Dedifferentiated amniotic fluid mesenchymal stem cell (primary cell): ENCODE measurements at regions not wholly inside any gene's neighbourhood (a gene's known extent, or its start where the extent isn't known, plus 50 kb on each side); places are given as distances from the start of the nearest gene placed in this dataset.
A peak's percentile ranks its signal among the peaks of the same experiment; 100 is the strongest.
"Not testable (repeated sequence)": the region's sequence is repeated elsewhere in the genome, so short reads cannot be mapped to it uniquely, and the experiment has no call there.

ENCODE experiments used
- DNase-seq: peaks from one replicate; pipeline ENCODE4 v3.0.0-alpha.2; 2016; ENCODE audit errors: extremely low spot score

GRCh38 chr3:177476495-177476894, 279.2 kb upstream of the TBL1XR1 start:
- no peak for DNase-seq

DNA sequence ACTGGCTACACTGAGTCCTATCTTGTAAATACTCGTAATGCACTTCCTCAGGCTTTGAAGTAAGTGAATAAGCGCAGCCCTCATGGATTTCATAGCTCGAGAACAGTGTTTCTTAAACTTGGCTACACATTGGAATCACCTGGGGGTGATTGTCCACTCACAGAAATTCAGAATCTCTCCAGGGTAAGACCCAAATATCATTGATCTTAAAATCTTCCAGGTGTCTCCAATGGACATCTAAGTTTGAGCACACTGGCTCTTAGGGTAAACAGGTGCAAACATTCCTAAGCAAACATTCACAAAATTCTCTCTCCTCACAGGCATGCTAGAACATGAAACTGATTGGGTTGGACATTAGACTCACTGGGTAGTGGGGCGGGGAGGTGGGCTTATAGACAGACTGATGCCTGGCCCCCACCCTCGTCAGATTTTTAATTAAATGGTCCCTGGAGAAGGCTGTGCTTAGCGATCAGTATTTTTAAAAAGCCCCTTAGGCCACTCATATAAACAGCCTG, 279.7 kb upstream of the TBL1XR1 start:
- DNase-seq, result no peak

DNA sequence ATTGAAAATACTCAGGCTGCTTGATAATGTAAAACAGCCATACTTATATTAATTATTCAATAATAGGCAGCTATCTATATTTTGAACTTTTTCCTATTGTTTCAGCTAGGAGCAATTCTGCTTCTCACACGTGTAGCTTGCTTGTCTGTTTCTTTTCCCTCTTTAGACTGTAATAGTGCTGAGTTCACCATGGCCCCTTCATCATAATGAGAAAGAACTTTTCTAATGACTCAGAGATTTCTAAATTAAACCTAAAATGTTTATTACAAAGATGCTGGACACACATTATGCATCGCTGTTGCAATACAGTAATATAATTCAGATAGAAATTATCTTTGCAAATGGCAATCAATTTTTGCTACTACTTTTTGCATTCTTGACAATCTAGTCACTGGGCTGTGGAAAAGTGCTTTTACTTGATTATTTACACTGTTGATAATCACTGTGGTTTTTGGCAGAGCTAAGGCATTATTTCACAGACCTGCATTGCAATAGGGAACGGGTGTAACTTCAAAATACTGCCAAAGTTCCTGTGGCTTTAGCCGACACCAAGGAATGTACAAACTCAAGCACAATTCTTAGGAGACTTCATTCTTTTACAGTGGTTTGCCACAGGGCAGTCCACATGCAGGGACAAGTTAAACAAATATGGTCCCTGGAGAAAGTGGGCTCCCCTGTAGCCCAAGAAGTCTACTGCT, 281.0 kb upstream of the TBL1XR1 start:
- peak; percentile 99 for DNase-seq

GRCh38 chr3:177479630-177480029, 282.3 kb upstream of the TBL1XR1 start:
- DNase-seq, result no peak

- no peak for DNase-seq
Observed at GRCh38 chr3:177481329-177481728, 284.0 kb upstream of the TBL1XR1 start.

DNA sequence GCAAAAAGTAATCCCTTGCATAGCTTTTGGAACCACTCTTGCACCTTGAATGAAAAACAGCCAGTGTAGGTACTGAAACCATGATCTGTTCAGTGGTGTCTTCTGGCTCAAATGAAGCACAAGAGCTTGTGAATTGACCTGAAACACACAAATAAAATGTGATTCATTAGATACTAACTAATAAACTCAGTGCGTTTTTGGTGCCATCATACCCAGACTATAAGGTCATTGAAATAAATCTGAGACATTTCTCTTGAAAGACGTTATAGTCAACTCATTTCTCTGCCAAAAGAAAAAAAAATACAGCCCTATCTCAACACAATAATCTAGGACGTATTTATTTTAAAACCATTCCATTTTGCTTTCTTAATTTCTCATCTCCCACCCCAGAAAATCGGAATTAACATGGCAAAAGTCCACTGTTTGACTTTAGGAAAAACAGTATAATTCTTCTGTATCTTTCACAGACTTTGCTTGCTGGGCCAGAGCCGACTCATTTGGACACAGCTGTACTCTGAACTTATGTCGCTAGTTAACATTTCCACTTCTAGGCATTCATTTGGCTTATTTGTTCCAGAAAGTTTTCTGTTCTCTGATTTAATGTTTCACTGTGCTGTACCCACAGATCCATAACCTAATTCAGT, 284.9 kb upstream of the TBL1XR1 start:
- no peak for DNase-seq

GRCh38 chr3:177483182-177483967, 286.1 kb upstream of the TBL1XR1 start:
- no peak for DNase-seq

DNA sequence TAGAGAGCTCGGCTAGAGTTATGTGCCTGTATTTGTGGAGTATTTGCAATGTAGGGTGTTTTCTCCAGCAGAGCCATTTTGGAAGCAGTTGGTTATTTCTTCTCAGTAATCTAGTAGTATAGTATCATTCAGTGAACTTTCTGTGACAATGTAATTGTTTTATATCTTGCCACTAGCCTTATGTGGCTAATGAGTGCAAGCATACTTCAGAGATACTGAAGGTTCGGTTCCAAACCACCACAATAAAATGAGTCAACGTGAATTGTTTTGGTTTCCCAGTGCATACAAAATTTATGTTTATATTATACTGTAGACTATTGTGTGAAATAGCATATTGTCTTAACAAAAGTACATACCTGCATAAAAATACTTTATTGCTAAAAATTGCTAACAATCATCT, 286.9 kb upstream of the TBL1XR1 start:
- no peak for DNase-seq

GRCh38 chr3:177484926-177485325, 287.6 kb upstream of the TBL1XR1 start:
- no peak for DNase-seq

DNA sequence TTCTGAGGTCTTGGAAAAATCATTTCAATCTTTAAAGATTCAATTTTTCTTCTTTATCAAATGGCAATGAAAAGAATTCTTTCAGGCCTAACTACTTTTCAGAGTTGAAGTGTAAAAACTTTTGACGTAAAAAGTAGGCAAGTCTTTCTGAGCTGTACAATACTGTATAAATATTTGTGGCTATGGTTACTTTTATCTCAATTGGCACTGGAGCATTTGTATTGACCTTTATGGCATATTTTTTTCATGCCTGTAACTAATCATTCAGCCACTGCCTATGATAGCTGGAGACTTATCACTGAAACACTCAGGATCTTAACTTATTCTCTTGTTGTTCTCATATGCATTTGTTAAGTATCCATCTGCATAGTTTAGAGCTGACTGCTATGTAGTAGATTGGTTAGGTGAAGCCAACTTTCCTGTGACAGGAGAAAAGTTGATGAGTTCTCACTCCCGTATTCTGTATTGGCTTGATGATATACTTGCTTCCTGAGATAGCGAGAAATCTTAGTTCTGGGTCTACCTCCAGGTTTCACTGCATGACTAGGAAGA, 290.4 kb upstream of the TBL1XR1 start:
- DNase-seq, result no peak

DNA sequence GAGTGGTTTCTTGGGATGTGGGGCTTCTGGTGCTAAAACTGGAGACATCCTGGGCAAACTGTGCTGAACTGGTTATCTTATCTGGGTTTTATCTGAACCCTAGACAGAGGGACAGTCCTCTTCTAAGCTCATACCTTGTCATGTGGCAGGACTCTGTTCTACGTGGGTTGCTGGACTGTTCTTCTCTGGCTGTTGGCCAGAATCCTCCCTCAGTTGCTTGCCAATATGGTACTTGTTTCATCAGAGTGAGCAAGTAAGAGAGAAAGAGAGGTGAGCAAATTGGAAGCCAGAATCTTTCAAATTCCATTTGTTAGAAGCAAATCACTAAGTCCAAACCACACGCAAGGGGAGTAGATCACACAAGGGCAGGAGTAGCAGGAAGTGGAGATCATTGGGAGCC, 291.5 kb upstream of the TBL1XR1 start:
- no peak for DNase-seq

DNA sequence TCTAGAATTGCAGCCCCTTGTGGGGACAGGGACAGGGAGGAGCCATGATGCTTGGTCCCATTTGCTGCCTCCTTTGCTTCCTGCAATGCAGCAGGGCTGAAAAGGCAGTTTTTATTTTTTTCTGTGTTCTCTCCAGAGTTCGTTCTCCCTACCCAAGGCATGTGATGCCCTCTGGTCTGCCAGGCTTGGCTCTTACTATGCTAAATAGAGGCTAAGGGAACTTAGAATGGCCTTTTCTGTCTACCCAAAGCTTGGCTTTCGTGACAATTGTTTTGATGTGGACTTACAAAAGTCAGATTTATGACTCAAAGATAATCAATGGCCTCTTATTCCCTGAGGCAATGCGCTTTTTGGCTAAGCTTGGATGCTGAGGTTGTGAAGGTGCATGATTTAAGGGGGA, 293.3 kb upstream of the TBL1XR1 start:
- no peak for DNase-seq

DNA sequence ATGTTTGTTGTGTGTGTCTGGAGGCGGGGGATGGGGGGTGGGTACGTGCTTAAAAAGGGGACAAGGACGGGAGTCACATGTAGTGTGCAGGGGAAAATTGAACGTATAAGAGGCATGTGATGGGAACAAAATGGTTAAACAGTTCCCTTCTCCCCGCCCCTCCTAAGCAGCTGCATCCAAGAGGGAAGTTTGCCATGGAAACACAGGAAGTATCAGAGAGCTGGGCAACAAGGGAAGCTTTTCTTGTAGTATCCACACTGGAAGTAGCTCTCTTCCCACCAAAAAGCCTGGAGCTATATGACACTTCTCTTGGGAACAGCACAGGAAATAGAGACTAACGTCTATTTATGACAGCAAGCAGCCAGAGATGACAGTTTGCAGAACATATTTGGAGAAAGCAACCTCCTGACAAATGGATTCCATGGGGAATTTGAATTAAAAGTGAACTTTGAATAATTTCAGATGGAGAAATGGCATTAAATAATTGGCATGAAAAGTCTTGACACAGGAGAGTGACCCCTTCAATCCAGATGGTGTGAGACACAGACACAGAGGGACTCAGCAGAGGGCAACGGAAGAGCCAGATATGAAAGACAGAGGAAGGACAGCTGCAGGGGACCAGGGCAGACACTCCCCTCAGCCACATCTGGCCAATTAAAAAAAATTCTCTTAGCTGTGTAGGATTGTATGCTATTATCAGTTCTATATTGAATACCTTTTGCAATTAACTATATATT, 294.2 kb upstream of the TBL1XR1 start:
- peak; percentile 49 for DNase-seq

GRCh38 chr3:177493091-177493490, 295.8 kb upstream of the TBL1XR1 start:
- DNase-seq, result no peak

- DNase-seq, result no peak
Observed at GRCh38 chr3:177494216-177494615, 296.9 kb upstream of the TBL1XR1 start.

DNA sequence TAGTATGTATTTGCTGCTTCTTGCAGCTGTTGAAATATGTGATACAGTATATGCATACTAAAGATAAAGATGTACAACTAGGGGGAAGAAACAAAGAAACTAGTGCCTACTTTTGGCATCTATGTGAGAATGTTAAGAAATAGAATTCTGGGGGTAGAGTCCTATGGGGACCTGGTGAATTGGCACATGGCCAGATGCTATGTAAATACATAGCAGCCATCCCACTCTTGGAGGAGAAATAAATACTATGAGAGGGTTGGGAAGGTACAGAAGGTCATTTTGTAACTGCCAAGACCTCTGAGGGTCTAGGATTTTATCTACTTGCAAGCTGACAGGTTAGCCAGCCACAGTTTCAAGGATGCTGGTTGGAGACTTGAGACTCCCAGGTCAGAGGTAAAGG, 298.3 kb upstream of the TBL1XR1 start:
- no peak for DNase-seq

GRCh38 chr3:177498037-177498857, 301.0 kb upstream of the TBL1XR1 start:
- DNase-seq, result no peak

DNA sequence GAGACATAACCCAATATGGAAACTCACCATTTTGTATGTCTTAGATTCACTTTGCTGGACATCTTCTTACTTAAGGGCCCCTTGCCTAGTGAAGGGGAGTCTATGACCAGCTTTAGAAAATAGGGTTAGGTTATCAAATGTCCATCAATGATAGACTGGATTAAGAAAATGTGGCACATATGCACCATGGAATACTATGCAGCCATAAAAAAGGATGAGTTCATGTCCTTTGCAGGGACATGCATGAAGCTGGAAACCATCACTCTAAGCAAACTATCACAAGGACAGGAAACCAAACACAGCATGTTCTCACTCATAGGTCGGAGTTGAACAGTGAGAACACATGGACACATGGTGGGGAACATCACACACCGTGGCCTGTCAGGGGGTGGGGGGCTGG, 301.8 kb upstream of the TBL1XR1 start:
- not testable (repeated sequence) for DNase-seq

GRCh38 chr3:177499779-177500423, 302.6 kb upstream of the TBL1XR1 start:
- DNase-seq, result no peak

DNA sequence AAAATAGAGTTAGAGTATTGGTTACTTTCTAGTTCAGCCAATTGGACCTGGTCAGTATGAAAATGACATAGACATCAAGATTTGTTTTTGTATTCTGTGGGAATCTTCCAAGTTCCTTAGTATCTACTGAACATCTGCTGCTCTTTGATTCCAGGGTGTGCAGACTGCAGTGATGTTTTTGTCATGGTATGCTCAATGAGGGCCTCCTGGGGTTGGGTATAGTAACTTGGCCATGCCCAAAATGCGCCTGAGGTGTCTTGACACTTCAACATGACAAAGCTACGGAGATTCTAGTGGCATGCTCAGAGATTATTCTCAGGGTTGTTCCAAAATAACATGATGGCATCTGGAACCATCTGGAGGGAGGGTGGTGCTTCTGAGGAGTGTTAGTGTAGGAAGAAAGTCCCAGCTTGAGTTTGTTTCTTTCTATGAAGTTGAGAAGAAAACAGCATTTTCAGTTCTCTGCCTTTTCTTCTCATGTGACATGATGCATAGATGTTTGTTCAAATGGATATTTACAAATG, 313.5 kb upstream of the TBL1XR1 start:
- DNase-seq, result no peak
